ENCODE measurements at regions not wholly inside any gene's neighbourhood (a gene's known extent, or its start where the extent isn't known, plus 50 kb on each side); places are given as distances from the start of the nearest gene placed in this dataset.
"Not testable (repeated sequence)": the region's sequence is repeated elsewhere in the genome, so short reads cannot be mapped to it uniquely, and the experiment has no call there.

GRCh38 chr12:24664161-24664880 is 284.6 kb downstream of the BCAT1 start:
- no peak for DNase-seq

- DNase-seq: peak; percentile 36 to 37
Measured at GRCh38 chr12:24661657-24662096, 287.2 kb downstream of the BCAT1 start.

- DNase-seq: no peak
Measured at GRCh38 chr12:24659016-24659415, 289.9 kb downstream of the BCAT1 start.

- not testable (repeated sequence) for DNase-seq
Measured at GRCh38 chr12:24654344-24654743, 294.6 kb downstream of the BCAT1 start.

GRCh38 chr12:24649634-24650033 is 299.3 kb downstream of the BCAT1 start:
- DNase-seq: no peak

- no peak for DNase-seq
Measured at GRCh38 chr12:24649209-24649608, 299.7 kb downstream of the BCAT1 start.

- DNase-seq: no peak
Measured at GRCh38 chr12:24645254-24645653, 303.6 kb downstream of the BCAT1 start.

GRCh38 chr12:24643120-24644119 is 305.5 kb downstream of the BCAT1 start:
- no peak for DNase-seq

GRCh38 chr12:24639641-24640040 is 309.3 kb downstream of the BCAT1 start:
- no peak for DNase-seq

- DNase-seq: no peak
Measured at GRCh38 chr12:24632466-24632865, 316.4 kb downstream of the BCAT1 start.

GRCh38 chr12:24631676-24632426 is 317.1 kb downstream of the BCAT1 start:
- no peak for DNase-seq

- DNase-seq: no peak
Measured at GRCh38 chr12:24630856-24631255, 318.0 kb downstream of the BCAT1 start.

GRCh38 chr12:24630446-24630845 is 318.5 kb downstream of the BCAT1 start:
- no peak for DNase-seq

GRCh38 chr12:24625103-24625502 is 323.8 kb downstream of the BCAT1 start:
- no peak for DNase-seq

- DNase-seq: not testable (repeated sequence)
Measured at GRCh38 chr12:24619954-24620353, 328.9 kb downstream of the BCAT1 start.

- no peak for DNase-seq
Measured at GRCh38 chr12:24617471-24617870, 331.4 kb downstream of the BCAT1 start.

GRCh38 chr12:24615967-24616411 is 332.9 kb downstream of the BCAT1 start:
- DNase-seq: no peak

GRCh38 chr12:24608637-24609285 is 340.1 kb downstream of the BCAT1 start:
- DNase-seq: no peak

GRCh38 chr12:24608108-24608507 is 340.8 kb downstream of the BCAT1 start:
- no peak for DNase-seq

GRCh38 chr12:24605916-24606315 is 343.0 kb downstream of the BCAT1 start:
- DNase-seq: no peak

GRCh38 chr12:24605466-24605865 is 343.4 kb downstream of the BCAT1 start:
- DNase-seq: no peak

- DNase-seq: no peak
Measured at GRCh38 chr12:24603371-24603770, 345.5 kb downstream of the BCAT1 start.

Measured in AML-193 (cell line).